Panc1 (cell line): ENCODE measurements at regions not wholly inside any gene's neighbourhood (a gene's known extent, or its start where the extent isn't known, plus 50 kb on each side); places are given as distances from the start of the nearest gene placed in this dataset.
"Not testable (repeated sequence)": the region's sequence is repeated elsewhere in the genome, so short reads cannot be mapped to it uniquely, and the experiment has no call there.

Experiments
- ATAC-seq: fragments of 200-7000 bp; cut with Tn5 transposase; 2 replicates; pipeline ENCODE4 v1.9.1; 2020; ENCODE audit warnings: mild to moderate bottlenecking, moderate library complexity
- BruUV-seq: library from RNA; stranded (reverse); fragments of 400-500 nt; replicated peaks from 2 replicates; lab custom pipeline; 2021; lab: Mats Ljungman, UMichigan
- CTCF ChIA-PET: fragments of 300-600 bp; sonication (Branson Sonifier 250); formaldehyde crosslinking; loops from one replicate; lab custom pipeline; 2022; ENCODE audit warnings: antibody characterized with exemption; lab: Charles Lee
- POLR2A ChIA-PET: fragments of 300-600 bp; sonication (Branson Sonifier 250); formaldehyde crosslinking; loops from one replicate; lab custom pipeline; 2022; ENCODE audit warnings: antibody characterized with exemption; lab: Charles Lee
- DNase-seq: peaks from one replicate; pipeline ENCODE4 v3.0.0-alpha.2; 2010; ENCODE audit warnings: low read depth, low spot score
- H3K27ac ChIP-seq: 2 replicates; pipeline ENCODE4 v1.5.1; 2011; ENCODE audit warnings: mild to moderate bottlenecking, low read length, inconsistent platforms
- H3K27me3 ChIP-seq: fragments of 200-500 bp; sonication (Bioruptor generic); 2 replicates; pipeline ENCODE4 v1.6.0; 2014; ENCODE audit warnings: low read length, inconsistent platforms; ENCODE audit not compliant: control insufficient read depth, insufficient read depth
- H3K36me3 ChIP-seq: fragments of 200-500 bp; sonication (Bioruptor generic); 2 replicates; pipeline ENCODE4 v1.5.1; 2014; ENCODE audit warnings: inconsistent platforms, mild to moderate bottlenecking, low read length, moderate library complexity; ENCODE audit not compliant: control insufficient read depth, insufficient read depth
- H3K4me1 ChIP-seq: 2 replicates; pipeline ENCODE4 v1.5.1; 2011; ENCODE audit warnings: inconsistent platforms, mild to moderate bottlenecking, low read length, moderate library complexity; ENCODE audit not compliant: control insufficient read depth, insufficient read depth
- H3K4me3 ChIP-seq, 2 experiments: 2 replicates each; pipeline ENCODE4 v1.5.1; 2011 to 2012; ENCODE audit warnings: low read depth in 2 of 2, low read length in 2 of 2, mild to moderate bottlenecking in 2 of 2, inconsistent platforms in 1 of 2, moderate library complexity in 1 of 2
- H3K9me3 ChIP-seq: fragments of 200-500 bp; sonication (Bioruptor generic); 2 replicates; pipeline ENCODE4 v1.5.1; 2014; ENCODE audit warnings: low read depth, mild to moderate bottlenecking, inconsistent platforms, low read length, moderate library complexity; ENCODE audit not compliant: control insufficient read depth, insufficient read depth
- POLR2AphosphoS5 ChIP-seq: IDR thresholded peaks from 2 replicates; pipeline ENCODE4 v1.6.1; 2012; ENCODE audit warnings: mild to moderate bottlenecking, low read depth, low read length, moderate library complexity
- SIN3A ChIP-seq: IDR thresholded peaks from 2 replicates; pipeline ENCODE4 v1.6.1; 2012; ENCODE audit warnings: low read depth, mild to moderate bottlenecking, low read length, moderate library complexity, borderline replicate concordance; ENCODE audit not compliant: insufficient read depth
- TCF7L2 ChIP-seq: IDR thresholded peaks from 2 replicates; pipeline ENCODE4 v1.6.1; 2011; ENCODE audit warnings: mild to moderate bottlenecking, low read depth, low read length, inconsistent platforms
- in situ Hi-C: cut with HindIII; loops from 2 replicates; pipeline ENCODE4 v1.10.0; 2016; ENCODE audit warnings: low sequenced_read_pairs, low pct_unique_long_range_greater_than_20kb
- intact Hi-C: fragments of 100-400 bp; cut with micrococcal nuclease; formaldehyde crosslinking; loops from one replicate; pipeline ENCODE4 v1.10.0; 2022; ENCODE audit not compliant: unreplicated experiment
- TF ChIP-seq, protein P1 (sequence below): fragments of 450-650 bp; IDR thresholded peaks from 2 replicates; pipeline ENCODE4 v1.5.1; 2017; ENCODE audit warnings: mild to moderate bottlenecking
- TF ChIP-seq, protein P2 (sequence below), 2 experiments: IDR thresholded peaks; 2 replicates each; pipeline ENCODE4 v1.6.1; 2011 to 2012; ENCODE audit warnings: low read depth in 2 of 2, control low read depth in 1 of 2, low read length in 1 of 2, mild to moderate bottlenecking in 1 of 2, moderate library complexity in 1 of 2; ENCODE audit not compliant: insufficient read depth in 1 of 2

DNA sequence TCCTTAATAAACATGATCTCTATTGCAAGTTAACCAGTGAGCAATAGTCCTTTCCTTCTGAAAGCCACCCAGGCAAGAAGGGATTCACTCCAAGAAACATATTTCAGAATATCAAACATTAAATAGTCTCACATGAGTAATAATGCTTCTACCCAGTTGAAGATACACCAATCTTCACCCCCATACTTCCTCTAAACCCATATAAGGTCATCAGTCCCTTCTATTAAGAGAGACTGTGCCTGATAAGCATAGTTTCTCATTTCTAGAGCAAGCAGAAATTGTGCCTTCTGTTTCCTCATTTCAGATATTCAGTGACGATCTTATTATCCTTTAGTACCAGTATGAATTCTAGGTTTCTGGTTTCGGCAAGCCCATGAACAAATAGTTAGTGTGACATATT is 64.6 kb downstream of the DSEL start:
- Histone ChIP-seq H3K36me3 (no peaks in the 10 kb centered on the region), H3K27me3 (no peaks in the 10 kb centered on the region), H3K9me3 (no peaks in the 10 kb centered on the region), H3K4me1 (no peaks in the 10 kb centered on the region), H3K4me3 (no peak overlapping the region), H3K27ac (no peak overlapping the region)
- CTCF ChIA-PET: no interaction called here
- ATAC-seq (no peak), DNase-seq (no peak)
- in situ Hi-C loops: no loop called here
- POLR2A ChIA-PET: no interaction called here
- intact Hi-C loops: no loop called here
- no TSS peak for BruUV-seq
- TF ChIP-seq TCF7L2 (no peak), SIN3A (no peak), POLR2AphosphoS5 (no peak)
- TF ChIP-seq, protein P1, sequence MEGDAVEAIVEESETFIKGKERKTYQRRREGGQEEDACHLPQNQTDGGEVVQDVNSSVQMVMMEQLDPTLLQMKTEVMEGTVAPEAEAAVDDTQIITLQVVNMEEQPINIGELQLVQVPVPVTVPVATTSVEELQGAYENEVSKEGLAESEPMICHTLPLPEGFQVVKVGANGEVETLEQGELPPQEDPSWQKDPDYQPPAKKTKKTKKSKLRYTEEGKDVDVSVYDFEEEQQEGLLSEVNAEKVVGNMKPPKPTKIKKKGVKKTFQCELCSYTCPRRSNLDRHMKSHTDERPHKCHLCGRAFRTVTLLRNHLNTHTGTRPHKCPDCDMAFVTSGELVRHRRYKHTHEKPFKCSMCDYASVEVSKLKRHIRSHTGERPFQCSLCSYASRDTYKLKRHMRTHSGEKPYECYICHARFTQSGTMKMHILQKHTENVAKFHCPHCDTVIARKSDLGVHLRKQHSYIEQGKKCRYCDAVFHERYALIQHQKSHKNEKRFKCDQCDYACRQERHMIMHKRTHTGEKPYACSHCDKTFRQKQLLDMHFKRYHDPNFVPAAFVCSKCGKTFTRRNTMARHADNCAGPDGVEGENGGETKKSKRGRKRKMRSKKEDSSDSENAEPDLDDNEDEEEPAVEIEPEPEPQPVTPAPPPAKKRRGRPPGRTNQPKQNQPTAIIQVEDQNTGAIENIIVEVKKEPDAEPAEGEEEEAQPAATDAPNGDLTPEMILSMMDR: no peak
- TF ChIP-seq, protein P2, sequence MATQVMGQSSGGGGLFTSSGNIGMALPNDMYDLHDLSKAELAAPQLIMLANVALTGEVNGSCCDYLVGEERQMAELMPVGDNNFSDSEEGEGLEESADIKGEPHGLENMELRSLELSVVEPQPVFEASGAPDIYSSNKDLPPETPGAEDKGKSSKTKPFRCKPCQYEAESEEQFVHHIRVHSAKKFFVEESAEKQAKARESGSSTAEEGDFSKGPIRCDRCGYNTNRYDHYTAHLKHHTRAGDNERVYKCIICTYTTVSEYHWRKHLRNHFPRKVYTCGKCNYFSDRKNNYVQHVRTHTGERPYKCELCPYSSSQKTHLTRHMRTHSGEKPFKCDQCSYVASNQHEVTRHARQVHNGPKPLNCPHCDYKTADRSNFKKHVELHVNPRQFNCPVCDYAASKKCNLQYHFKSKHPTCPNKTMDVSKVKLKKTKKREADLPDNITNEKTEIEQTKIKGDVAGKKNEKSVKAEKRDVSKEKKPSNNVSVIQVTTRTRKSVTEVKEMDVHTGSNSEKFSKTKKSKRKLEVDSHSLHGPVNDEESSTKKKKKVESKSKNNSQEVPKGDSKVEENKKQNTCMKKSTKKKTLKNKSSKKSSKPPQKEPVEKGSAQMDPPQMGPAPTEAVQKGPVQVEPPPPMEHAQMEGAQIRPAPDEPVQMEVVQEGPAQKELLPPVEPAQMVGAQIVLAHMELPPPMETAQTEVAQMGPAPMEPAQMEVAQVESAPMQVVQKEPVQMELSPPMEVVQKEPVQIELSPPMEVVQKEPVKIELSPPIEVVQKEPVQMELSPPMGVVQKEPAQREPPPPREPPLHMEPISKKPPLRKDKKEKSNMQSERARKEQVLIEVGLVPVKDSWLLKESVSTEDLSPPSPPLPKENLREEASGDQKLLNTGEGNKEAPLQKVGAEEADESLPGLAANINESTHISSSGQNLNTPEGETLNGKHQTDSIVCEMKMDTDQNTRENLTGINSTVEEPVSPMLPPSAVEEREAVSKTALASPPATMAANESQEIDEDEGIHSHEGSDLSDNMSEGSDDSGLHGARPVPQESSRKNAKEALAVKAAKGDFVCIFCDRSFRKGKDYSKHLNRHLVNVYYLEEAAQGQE (IDR thresholded peaks at IDR 0.05; ENCODE audit: insufficient read depth in 1 of 2, low read depth in 2 of 2, low read length in 1 of 2): no peak

DNA sequence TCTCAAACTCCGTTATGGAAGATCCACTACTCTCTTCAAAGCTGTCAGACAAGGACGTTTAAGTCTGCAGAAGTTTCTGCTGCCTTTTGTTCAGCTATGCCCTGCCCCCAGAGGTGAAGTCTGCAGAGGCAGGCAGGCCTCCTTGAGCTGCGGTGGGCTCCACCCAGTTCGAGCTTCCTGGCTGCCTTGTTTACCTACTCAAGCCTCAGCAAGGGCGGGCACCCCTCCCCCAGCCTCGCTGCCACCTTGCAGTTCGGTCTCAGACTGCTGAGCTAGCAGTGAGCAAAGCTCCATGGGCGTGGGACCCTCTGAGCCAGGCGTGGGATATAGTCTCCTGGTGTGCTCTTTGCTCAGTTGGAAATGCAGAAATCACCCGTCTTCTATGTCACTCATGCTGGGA is 65.4 kb downstream of the DSEL start:
- ATAC-seq, H3K27ac ChIP-seq, CTCF ChIA-PET, intact Hi-C loops, H3K4me3 ChIP-seq, POLR2A ChIA-PET, in situ Hi-C loops, DNase-seq, H3K36me3 ChIP-seq, H3K4me1 ChIP-seq, BruUV-seq, H3K9me3 ChIP-seq, H3K27me3 ChIP-seq: not testable (repeated sequence)

DNA sequence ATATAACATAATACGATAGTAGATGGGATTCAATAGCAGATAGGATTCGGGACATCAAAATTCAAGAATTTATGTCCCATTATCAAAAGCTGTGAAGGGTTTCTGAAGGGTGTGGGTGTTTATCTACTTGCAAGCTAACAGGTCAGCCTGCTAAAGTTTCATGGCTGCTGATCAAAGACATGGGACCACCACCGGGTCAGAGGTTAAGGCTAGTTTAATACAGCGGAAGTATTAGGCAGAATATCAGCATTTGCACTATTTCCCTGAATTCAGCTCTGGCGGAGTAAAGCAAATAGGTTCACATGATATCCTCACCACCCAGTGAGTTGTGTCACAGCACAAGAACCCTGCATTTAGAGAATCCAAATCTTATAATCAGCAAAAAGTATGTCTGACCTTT is 82.5 kb downstream of the DSEL start:
- Histone ChIP-seq H3K9me3 (no peaks in the 10 kb centered on the region), H3K27ac (no peak overlapping the region), H3K4me3 (no peak overlapping the region), H3K4me1 (no peaks in the 10 kb centered on the region), H3K27me3 (no peaks in the 10 kb centered on the region), H3K36me3 (no peaks in the 10 kb centered on the region)
- ChIA-PET POLR2A (no interaction called here), CTCF (no interaction called here)
- no TSS peak for BruUV-seq
- DNase-seq (no peak), ATAC-seq (no peak)
- intact Hi-C loops: no loop called here
- in situ Hi-C loops: no loop called here
- TF ChIP-seq TCF7L2 (no peak), POLR2AphosphoS5 (no peak), SIN3A (no peak)
- TF ChIP-seq, protein P1: no peak
- TF ChIP-seq, protein P2 (IDR thresholded peaks at IDR 0.05; ENCODE audit: insufficient read depth in 1 of 2, low read depth in 2 of 2, low read length in 1 of 2): no peak
